ENCODE measurements at regions not wholly inside any gene's neighbourhood (a gene's known extent, or its start where the extent isn't known, plus 50 kb on each side); places are given as distances from the start of the nearest gene placed in this dataset.

DNA sequence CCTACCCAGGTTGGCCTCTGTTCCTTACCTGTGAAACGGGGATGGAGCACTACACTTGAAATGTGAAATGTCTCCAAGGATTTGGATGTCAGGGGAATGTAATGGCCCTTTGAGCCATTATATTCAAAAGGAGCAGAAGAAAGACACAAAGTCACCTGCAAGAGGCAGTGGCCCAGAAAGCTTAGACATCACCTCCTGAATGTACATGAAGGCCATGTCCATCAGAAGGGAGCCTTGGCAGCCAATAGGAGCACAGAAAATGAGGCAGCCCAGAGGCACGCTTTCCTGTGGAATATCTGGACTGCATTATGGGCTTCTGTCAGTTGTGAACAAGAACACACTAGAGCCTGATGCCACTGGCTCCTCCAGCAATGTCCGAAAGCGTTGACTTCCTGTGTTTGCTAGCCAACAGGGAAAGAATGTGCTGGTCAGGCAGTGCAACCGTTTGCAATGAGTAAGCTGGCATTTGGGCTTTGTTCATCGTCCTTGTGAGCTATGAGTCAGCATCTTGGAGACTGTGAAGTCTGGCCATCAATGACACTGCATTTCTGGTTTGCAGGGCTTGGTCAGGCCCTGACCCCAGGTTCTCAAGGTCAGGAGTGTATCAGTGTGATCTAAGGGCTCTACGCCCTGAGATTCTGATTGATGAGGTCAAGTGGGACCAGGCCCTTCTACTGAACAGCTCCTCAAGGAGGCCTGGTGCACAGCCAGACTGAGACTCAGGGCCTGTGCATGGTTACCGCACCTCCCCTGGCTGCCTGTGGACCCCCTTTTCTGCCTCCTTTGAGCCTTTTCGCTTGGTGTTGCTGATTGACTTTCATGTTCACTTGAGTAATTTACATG, 222.4 kb downstream of the RPS24 start:
- peak; percentile 81 for ATAC-seq
- no peak for DNase-seq (ENCODE audit: low spot score)
- intact Hi-C loops (cut with DNase I) = no loop called here

DNA sequence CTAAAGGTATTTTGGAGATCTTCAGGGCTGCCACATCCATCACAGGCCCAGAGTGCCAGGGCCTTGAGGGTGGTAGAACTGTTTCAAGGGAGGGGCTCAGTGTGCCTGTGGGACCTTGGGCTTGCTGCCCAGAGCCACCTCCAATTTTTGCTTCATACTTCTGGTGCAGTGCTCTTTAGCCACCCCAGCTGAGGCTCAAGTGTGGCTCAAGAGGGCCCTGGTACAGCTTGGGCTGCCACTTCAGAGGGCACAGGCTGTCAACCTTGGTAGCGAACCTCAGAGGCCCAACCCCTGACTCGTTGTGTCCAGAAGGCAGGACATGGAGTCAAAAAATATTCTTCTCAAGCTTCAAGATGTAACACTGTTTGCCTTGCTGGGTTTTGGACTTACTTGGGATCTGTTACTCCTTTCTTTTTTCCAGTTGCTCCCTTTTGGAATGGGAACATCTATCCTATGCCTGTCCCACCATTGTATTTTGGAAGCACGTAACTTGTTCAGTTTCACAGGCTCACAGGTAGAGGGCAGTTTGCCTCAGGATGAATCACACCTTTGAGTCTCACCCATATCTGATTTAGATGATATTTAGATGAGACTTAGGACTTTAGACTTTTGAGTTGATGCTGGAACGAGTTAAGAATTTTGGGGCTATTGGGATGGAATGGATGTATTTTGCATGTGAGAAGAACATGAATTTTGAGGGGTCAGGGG, 224.8 kb downstream of the RPS24 start:
- intact Hi-C loops (cut with DNase I) = no loop called here
- no peak for ATAC-seq

DNA sequence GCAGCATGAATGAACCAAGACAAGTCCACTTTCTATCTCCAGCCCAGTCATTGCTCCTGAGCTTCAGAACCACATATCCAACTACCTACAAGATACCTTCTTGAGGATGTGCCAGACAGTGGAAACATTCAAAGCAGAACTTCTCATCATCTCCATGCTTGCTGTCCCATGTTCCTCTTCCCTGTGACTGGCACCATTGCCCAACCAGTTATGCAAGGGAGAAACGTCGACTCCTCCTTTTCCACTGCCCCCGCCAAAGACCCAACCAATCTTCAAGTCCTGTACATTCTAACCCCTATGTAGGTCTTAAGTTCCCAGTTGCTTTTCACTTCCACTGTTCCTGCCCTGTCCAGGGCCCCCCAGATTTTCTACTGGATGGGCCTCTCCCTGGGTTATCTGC, 225.7 kb downstream of the RPS24 start:
- DNase-seq (ENCODE audit: low spot score) (no peak), ATAC-seq (no peak)
- intact Hi-C loops (cut with DNase I) = no loop called here

More for the DNA sequence above, 224.8 kb downstream of the RPS24 start:
- DNase-seq (ENCODE audit: low spot score) = no peak

DNA sequence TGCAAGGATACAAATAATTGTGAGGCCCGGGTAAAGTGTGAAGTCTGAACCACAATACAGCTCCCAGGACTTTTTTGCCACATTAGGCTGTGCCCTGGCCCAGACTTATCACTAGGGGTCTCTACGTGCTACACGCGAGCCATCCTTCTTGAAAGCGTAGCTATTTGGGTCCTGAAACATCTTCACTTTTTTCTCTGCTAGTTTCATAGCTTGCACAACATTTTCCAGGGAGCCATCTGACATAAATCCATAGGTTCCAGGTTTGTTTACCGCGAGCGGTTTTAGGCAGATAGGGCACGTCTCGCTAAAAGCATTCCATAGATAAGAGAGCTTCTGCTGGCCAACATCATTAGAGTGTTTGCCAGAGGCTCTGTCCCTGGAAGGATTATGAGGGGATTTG, 226.5 kb downstream of the RPS24 start:
- intact Hi-C loops (cut with DNase I) = no loop called here
- ATAC-seq (no peak), DNase-seq (ENCODE audit: low spot score) (no peak)

DNA sequence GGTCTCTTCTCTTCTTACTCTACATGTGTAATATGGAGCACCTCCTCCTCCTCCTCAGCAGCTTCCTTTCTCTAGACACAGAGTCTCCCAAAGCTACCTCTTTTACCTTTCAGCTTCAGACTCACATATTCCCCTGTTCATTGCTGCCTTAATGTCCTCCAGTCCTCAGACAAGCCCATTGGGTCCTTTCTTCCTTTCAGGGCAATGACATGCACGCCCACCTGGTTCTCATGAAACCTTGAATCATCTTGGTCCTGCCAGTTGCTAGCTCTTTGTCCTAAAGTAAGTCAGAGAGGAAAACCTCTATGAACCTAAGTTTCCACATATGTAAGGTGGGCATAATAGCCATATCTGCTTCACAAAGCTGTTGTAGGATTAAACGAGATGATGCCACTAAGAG, 227.0 kb downstream of the RPS24 start:
- ATAC-seq = no peak
- intact Hi-C loops (cut with DNase I) = no loop called here
- no peak for DNase-seq (ENCODE audit: low spot score)

DNA sequence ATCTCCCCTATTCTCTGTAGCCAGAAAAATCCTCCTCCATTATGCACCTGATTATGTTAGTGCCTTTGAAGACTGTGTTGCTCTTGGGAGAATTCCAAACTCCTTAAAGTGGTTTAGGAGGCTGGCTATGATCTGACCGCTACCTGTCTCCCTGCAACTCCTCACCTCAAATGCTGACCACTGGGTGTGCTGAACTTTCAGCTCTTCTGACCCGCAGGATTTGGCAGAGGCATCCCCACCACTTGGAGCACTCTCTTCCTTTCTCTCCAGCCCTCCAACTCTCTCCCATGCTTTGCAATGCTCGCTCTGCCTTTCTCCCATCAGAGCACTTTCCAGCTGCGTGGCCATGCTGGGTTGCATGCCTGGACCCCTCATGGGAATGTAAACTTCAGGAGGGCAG, 227.6 kb downstream of the RPS24 start:
- DNase-seq (ENCODE audit: low spot score) (no peak), ATAC-seq (no peak)
- intact Hi-C loops (cut with DNase I) = no loop called here

DNA sequence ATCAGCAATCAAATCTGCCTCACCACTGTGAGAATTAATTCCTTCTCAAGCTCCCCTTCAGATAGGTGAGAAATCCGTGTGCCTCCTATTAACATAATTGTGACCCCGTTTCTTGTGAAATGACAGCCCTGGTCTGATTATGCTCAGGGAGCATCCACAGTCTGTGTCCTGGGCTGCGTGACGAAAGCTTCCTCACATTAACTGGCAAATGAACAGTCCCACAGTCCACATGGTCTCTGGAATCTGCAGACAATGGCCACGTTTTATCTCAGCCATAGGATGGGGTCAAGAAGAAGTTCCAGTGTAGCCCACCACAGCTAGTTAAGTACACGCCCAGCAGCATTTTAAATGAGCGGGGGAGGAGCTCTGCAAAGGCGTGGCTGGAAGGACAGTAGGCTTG, 229.2 kb downstream of the RPS24 start:
- DNase-seq (ENCODE audit: low spot score) (no peak), ATAC-seq (no peak)
- intact Hi-C loops (cut with DNase I) = no loop called here

DNA sequence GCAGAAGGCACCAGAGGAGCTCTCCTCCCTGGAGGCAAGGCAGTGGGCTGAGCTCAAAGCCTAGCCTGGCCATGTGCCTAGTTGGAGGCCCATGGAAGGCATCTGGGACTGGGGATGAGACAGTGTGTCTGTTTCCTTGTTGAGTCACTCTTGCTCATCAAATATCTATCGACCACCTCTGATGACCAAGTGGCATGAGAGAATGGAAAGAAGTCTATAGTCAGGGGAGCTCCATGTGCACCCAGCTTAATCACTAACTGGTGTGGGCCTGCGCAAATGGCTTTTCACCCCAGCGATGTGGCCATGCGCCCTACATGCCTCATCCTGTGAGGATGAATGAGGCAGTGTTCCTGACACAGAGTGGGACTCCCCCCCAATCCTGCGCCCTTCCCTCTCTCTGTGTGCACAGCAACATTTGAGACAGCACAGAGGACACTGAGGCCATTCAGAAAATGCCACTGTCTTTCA, 229.9 kb downstream of the RPS24 start:
- ATAC-seq (peak; percentile 57), DNase-seq (ENCODE audit: low spot score) (no peak)
- intact Hi-C loops (cut with DNase I) = no loop called here

DNA sequence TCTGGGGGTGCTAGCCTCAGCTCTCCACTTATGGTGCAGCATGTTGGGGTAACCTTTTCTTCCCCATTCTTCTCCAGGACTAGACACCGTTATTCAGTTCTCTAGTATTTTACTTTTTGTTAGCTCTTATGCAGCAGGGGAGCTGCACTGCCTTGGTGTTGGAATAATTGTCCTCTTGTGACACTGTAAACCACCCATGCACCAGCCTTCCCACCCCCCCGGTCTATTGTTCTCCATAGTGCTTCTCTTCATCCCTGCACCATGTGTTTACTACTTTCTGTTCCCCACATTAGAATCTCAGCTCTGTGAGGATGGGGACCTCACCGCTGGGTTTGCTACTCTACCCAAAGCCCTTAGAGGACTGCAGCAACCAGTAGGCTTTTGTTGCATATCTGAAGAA, 230.7 kb downstream of the RPS24 start:
- intact Hi-C loops (cut with DNase I) = no loop called here
- ATAC-seq = no peak
- DNase-seq (ENCODE audit: low spot score) = no peak

DNA sequence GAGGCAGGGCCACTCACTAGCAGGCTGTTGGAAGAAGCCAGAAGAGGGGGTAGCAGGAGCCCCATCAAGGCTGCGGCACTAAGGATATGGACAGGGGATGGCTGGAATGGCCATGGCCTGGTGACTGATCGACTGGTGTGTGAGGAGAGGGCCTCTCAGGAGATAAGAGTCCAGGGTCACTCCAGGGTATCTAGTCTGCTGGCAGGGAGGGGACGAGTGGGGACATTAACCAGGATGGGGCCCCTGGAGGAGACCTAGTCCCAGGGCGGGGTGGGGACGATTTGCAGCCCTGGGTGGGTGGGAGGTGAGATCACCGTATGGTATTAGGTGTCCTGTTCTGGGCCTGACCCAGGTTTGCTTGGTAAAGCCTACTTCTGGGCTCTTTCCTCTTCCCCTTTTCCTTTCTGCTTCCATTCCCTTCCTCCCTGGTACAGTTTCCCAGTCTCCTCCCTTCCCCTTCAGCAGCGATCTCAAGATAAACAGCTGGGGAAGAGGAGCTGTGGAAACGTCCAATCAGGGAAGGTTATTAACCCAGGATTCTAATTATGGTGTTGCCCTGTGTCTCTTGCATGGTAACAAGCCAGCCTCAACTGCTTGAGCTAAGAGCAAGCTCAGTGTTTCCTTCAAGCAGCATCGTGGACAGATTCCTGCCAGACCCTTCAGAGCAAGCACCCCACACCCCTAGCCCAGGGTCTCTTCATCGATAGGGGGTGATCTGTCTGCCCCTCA, 233.2 kb downstream of the RPS24 start:
- ATAC-seq (no peak), DNase-seq (ENCODE audit: low spot score) (no peak)
- intact Hi-C loops (cut with DNase I) = no loop called here

DNA sequence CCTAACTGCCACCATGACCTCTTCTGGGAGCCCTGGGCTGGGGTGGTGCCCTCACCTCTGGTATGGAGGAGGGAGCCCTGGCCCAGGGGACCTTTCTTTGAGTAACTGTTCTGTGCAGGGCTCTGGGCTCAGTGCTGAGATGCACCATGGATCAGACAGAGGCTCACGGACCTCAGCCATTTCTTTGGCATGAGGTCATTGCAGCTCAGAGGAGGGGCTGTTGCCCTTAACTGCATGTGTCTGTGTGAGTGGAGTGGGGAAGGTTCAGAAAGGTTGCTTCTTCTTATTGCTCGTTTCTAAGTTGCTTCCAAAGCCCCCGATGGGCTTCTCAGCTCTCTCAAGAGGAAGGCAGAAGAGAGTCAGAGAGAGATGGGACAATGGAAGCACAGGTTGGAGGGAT, 233.9 kb downstream of the RPS24 start:
- DNase-seq (ENCODE audit: low spot score) (no peak), ATAC-seq (no peak)
- intact Hi-C loops (cut with DNase I) = no loop called here

DNA sequence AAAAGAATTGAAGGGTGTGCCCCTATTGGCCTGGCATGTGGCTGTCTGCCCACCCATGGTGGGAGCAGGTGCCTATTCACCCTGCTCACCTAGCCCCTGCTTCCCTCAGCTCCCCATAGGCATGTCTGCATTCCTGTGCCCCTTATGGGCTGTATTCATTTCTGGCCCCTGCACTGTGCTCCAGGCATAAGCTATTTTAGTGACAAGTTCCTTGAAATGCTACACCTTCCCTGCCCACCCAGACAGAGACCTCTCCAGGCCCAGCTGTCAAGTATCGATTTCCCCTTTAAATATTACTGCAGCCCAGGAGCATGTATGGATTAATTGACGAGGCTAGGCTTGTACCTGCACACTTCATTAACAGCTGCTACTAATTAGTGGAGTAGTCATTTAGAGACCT, 235.4 kb downstream of the RPS24 start:
- no peak for ATAC-seq
- no peak for DNase-seq (ENCODE audit: low spot score)
- intact Hi-C loops (cut with DNase I) = no loop called here

DNA sequence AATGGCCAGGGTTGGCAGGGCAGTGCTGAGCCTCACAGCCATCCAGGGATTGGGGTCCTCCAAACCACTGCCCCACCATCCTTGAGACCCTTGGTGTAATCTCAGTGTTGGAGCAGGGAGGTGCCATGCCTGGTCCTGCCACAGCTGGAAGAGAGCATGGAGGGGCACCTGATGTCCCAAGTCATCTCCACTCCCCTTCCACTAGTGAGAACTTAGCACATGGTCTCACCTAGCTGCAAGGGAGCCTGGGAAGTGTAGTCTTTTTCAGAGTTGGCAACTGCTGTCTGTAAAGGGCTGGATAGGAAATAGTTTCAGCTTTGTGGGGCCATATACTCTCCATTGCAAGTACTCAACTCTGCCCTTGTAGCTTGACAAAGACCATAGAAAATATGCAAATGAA, 238.7 kb downstream of the RPS24 start:
- ATAC-seq = no peak

DNA sequence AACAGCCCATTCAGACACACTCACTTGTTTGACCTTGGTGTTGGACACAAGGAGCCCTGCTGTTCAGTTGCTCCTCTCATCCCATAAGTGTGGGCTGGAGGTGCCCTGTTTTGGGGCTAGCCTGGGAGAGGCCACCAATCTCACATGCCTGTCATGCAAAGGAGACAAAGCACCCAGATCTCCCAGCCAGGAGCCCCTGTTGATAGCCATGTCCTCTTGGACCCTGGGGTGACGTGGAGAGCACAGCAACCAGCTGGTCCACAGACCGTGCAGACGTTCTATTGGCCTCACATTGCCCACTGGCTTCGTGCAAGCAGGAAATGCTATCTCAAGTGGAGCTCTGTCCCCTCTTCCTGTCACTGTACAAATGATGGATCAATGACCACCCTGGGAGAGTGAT, 240.8 kb downstream of the RPS24 start:
- DNase-seq (ENCODE audit: low spot score) (no peak), ATAC-seq (no peak)
- intact Hi-C loops (cut with DNase I) = no loop called here

More for the DNA sequence above, 238.7 kb downstream of the RPS24 start:
- DNase-seq (ENCODE audit: low spot score) = no peak
- intact Hi-C loops (cut with DNase I) = no loop called here

DNA sequence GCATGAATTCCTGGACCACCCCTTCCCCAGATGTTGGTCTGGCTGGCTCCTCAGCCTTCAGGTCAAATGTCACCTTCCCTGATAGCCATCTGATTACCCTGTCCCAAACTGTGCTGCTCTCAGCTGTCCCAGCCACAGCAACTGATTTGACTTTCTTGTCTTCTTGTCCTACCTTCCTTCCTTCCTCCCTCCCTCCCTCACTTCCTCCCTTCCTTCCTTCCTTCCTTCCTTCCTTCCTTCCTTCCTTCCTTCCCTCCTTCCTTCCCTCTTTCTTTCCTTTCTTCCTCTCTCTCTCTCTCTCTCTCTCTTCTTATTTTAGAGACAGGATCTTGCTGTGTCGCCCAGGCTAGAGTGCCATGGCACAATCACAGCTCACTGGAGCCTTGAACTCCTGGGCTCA, 242.5 kb downstream of the RPS24 start:
- DNase-seq (ENCODE audit: low spot score) (no peak), ATAC-seq (no peak)
- intact Hi-C loops (cut with DNase I) = no loop called here

DNA sequence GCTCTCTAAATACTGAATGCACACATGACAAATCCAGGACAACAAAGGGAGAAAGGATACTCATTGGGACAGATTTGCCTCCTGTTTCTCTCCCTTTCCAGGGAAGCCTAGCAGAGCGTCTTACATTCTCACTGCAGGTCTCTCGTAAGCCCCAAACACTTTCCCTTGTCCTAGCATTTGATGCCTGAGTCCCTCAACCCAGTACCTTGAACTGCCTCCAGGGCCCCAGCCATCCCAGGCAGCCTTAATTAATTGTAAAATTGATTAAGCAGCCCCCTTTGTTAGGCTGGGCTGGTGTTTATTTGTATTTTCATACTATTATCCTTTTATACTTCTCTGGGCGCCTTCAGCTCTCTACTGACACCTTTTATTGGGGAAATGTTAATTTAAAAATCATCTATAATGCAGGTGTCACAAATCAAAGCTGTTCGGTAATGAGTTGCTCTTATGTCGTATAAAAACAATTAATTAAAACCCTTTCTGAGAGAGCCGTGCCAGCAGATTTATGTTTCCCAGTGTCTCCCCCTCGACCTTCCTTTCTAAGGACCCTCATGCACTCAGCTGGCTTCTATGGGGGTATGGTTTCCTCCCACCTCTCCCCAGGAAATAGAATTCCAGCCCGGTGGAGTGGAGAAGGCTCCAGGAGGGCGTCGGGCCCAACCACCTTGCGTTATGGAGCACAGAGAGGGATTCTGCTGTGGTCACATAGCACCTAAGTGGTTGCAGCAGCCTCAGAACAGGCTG, 243.8 kb downstream of the RPS24 start:
- intact Hi-C loops (cut with DNase I) = no loop called here
- DNase-seq (ENCODE audit: low spot score) (no peak), ATAC-seq (no peak)

DNA sequence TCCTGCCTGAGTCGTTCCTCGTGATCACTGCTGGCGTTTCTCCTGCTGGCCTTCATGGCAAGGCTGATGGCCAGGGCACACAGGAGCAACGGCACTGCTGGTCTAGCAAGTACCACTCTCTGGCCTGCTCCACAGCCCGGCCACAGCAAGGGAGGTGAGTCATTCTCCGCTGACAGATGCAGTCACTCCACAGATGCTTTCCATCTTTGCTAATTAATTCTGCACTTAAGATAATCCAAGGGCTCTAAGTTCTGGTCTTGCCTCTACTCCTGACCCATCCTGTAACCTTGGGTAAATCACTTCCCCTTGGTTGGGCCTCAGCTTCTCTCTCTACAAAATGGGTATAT, 244.4 kb downstream of the RPS24 start:
- ATAC-seq (no peak), DNase-seq (ENCODE audit: low spot score) (no peak)
- intact Hi-C loops (cut with DNase I) = no loop called here

DNA sequence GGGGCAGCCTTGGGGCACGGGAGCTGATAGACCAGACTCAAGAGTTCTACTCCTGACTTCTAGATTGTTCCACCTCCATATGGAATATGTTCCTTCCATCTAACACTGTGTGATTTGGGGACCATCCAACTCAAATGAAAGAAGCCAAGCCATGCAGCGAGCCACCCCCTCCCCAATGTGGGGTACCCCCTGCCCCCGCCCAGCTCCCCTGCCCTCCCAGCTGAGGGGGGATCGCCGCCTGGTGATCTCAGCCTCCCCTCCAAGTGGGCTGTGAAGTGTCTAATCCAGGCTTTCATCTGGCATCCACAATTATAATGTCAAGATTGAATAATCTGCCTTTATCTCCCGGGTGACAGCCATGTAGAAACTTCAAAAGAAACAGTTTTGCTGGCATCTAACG, 246.1 kb downstream of the RPS24 start:
- no peak for ATAC-seq
- no peak for DNase-seq (ENCODE audit: low spot score)
- intact Hi-C loops (cut with DNase I) = no loop called here

DNA sequence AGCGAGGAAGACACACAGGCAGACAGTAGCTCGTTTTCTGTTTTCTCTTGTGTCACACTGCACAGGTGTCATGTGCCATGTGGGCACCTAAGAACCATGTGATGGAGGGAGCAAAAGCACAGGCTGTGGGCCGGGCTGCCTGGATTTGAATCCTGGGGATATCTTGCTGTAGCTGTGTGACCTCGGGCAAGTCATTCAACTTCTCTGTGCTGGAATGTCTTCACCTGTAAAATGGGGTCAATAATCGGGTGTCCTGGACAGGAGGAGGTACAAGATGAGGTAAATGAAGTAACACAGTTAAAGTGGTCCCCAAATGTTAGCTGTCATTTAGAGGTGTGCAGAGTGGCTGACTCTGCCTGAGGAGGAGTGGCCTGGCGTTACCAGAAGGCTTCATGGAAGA, 246.9 kb downstream of the RPS24 start:
- ATAC-seq = no peak
- DNase-seq (ENCODE audit: low spot score) = no peak
- intact Hi-C loops (cut with DNase I) = no loop called here

Measured in sciatic nerve (tissue), 2 donors.